HEK293 (cell line): ENCODE measurements at regions not wholly inside any gene's neighbourhood (a gene's known extent, or its start where the extent isn't known, plus 50 kb on each side); places are given as distances from the start of the nearest gene placed in this dataset.

Experiments
- CTCF ChIA-PET: fragments of 350-600 bp; formaldehyde crosslinking; extraction: SDS; loops from one replicate; lab custom pipeline; 2021; ENCODE audit warnings: antibody characterized with exemption; lab: Yijun Ruan, JAX
- POLR2A ChIA-PET: fragments of 300-600 bp; formaldehyde crosslinking; extraction: SDS; loops from one replicate; lab custom pipeline; 2020; ENCODE audit warnings: antibody characterized with exemption, inconsistent platforms; lab: Yijun Ruan, JAX
- H3K27ac ChIP-seq: fragments of 200-500 bp; sonication (Bioruptor generic); 2 replicates; pipeline ENCODE4 v1.5.1; 2014; ENCODE audit warnings: low read depth, low read length, control low read depth, inconsistent platforms; ENCODE audit errors: extremely low read depth
- H3K36me3 ChIP-seq, 2 experiments: fragments of 200-500 bp in 1 of 2; sonication (Bioruptor generic) in 1 of 2; 1 replicate in 1 of 2; 2 replicates in 1 of 2; pipeline ENCODE4 v1.5.1; 2014 to 2017; ENCODE audit warnings: inconsistent platforms in 2 of 2, low read length in 2 of 2; ENCODE audit not compliant: control insufficient read depth in 2 of 2, insufficient read depth in 1 of 2
- H3K4me1 ChIP-seq: fragments of 200-500 bp; sonication (Bioruptor generic); 2 replicates; pipeline ENCODE4 v1.5.1; 2014; ENCODE audit warnings: mild to moderate bottlenecking, low read length, inconsistent platforms; ENCODE audit not compliant: control insufficient read depth, insufficient read depth
- H3K4me3 ChIP-seq: 2 replicates; pipeline ENCODE4 v1.5.1; 2011; ENCODE audit warnings: low read depth, mild to moderate bottlenecking, control low read depth, low read length, moderate library complexity
- H3K9me3 ChIP-seq: fragments of 200-500 bp; sonication (Bioruptor generic); 2 replicates; pipeline ENCODE4 v1.5.1; 2014; ENCODE audit warnings: low read depth, low read length, inconsistent platforms; ENCODE audit not compliant: control insufficient read depth, insufficient read depth
- GLIS2 ChIP-seq: fragments of 450-650 bp; formaldehyde crosslinking; IDR thresholded peaks from 2 replicates; pipeline ENCODE4 v1.5.1; 2016; ENCODE audit warnings: missing biosample characterization, missing genetic modification characterization
- IKZF3 ChIP-seq: fragments of 450-650 bp; IDR thresholded peaks from 2 replicates; pipeline ENCODE4 v1.5.0; 2018; ENCODE audit warnings: missing biosample characterization, mild to moderate bottlenecking, missing genetic modification characterization, moderate library complexity
- PBX3 ChIP-seq: sonication (generic); formaldehyde crosslinking; IDR thresholded peaks from 2 replicates; pipeline ENCODE4 v1.8.1; 2022; ENCODE audit warnings: mild to moderate bottlenecking, moderate library complexity, missing genetic modification reagents
- PRDM2 ChIP-seq: fragments of 450-650 bp; formaldehyde crosslinking; IDR thresholded peaks from 2 replicates; pipeline ENCODE4 v1.5.1; 2016; ENCODE audit warnings: missing biosample characterization, missing genetic modification characterization, borderline replicate concordance
- SCRT1 ChIP-seq: fragments of 450-650 bp; formaldehyde crosslinking; IDR thresholded peaks from 2 replicates; pipeline ENCODE4 v1.5.1; 2016; ENCODE audit warnings: missing biosample characterization, missing genetic modification characterization, borderline replicate concordance
- TRIM28 ChIP-seq: IDR thresholded peaks from 2 replicates; pipeline ENCODE4 v1.6.1; 2011; ENCODE audit warnings: low read length, control low read depth, borderline replicate concordance
- ZBTB10 ChIP-seq: fragments of 450-650 bp; formaldehyde crosslinking; IDR thresholded peaks from 2 replicates; pipeline ENCODE4 v1.5.1; 2016; ENCODE audit warnings: missing biosample characterization, missing genetic modification characterization
- ZEB2 ChIP-seq: fragments of 450-650 bp; formaldehyde crosslinking; IDR thresholded peaks from 2 replicates; pipeline ENCODE4 v1.5.1; 2016; ENCODE audit warnings: missing biosample characterization, missing genetic modification characterization
- ZNF114 ChIP-seq: fragments of 450-650 bp; formaldehyde crosslinking; IDR thresholded peaks from 2 replicates; pipeline ENCODE4 v1.5.0; 2017; ENCODE audit warnings: missing biosample characterization, missing genetic modification characterization
- ZNF202 ChIP-seq: fragments of 450-650 bp; formaldehyde crosslinking; IDR thresholded peaks from 2 replicates; pipeline ENCODE4 v1.5.1; 2016; ENCODE audit warnings: missing biosample characterization, missing genetic modification characterization, borderline replicate concordance
- ZNF223 ChIP-seq: fragments of 450-650 bp; formaldehyde crosslinking; IDR thresholded peaks from 2 replicates; pipeline ENCODE4 v1.5.1; 2016; ENCODE audit warnings: missing biosample characterization, missing genetic modification characterization
- ZNF266 ChIP-seq: fragments of 450-650 bp; formaldehyde crosslinking; IDR thresholded peaks from 2 replicates; pipeline ENCODE4 v1.5.1; 2016; ENCODE audit warnings: missing biosample characterization, missing genetic modification characterization, low read depth
- ZNF624 ChIP-seq: fragments of 450-650 bp; formaldehyde crosslinking; IDR thresholded peaks from 2 replicates; pipeline ENCODE4 v1.5.1; 2017; ENCODE audit warnings: missing biosample characterization, missing genetic modification characterization
- ZNF747 ChIP-seq: fragments of 450-650 bp; formaldehyde crosslinking; IDR thresholded peaks from 2 replicates; pipeline ENCODE4 v1.5.1; 2016; ENCODE audit warnings: missing biosample characterization, missing genetic modification characterization
- TF ChIP-seq, protein P1 (sequence below): fragments of 450-650 bp; formaldehyde crosslinking; IDR thresholded peaks from 2 replicates; pipeline ENCODE4 v1.5.1; 2017; ENCODE audit warnings: missing biosample characterization, missing genetic modification characterization
- TF ChIP-seq, protein P2 (sequence below): fragments of 450-650 bp; formaldehyde crosslinking; IDR thresholded peaks from 2 replicates; pipeline ENCODE4 v1.5.1; 2016; ENCODE audit warnings: missing biosample characterization, missing genetic modification characterization

DNA sequence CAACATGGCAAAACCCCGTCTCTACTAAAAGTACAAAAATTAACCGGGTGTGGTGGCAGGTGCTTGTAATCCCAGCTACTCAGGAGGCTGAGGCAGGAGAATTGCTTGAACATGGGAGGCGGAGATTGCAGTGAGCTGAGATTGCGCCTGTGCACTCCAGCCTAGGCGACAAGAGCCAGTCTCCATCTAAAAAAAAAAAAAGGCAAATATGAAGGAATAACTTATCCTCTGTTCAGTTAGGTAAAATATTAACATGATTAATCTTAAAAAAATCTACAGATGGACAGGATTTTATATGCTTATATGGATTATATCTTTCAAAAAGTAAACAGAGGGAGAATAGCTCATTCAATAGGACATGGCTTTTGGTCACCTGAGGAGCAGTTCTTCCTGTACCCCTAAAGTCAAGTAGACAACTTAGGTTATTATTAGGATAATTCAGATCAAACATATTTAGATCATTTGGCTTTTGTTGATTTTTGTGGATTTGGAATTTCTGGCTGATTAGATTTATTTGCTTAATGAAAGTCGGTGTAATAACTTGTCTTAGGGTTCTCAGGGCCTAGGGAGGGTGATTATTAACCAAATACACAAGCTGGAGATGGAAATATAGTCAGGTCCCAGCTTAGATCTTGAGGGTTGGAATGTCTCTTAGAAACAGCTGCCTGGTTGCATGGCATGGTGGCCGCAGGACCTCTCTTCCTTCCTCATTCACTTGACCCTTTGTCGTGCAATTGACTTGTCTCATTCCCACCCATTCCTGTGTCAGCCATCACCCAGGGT is 82.1 kb upstream of the ONECUT1 start (continued):
- TF ChIP-seq, protein P1, sequence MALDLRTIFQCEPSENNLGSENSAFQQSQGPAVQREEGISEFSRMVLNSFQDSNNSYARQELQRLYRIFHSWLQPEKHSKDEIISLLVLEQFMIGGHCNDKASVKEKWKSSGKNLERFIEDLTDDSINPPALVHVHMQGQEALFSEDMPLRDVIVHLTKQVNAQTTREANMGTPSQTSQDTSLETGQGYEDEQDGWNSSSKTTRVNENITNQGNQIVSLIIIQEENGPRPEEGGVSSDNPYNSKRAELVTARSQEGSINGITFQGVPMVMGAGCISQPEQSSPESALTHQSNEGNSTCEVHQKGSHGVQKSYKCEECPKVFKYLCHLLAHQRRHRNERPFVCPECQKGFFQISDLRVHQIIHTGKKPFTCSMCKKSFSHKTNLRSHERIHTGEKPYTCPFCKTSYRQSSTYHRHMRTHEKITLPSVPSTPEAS (tag by site-specific recombination) = no peak
- no peak for TF ChIP-seq IKZF3
- TF ChIP-seq ZEB2 (tag by site-specific recombination) = no peak
- TF ChIP-seq, protein P2, sequence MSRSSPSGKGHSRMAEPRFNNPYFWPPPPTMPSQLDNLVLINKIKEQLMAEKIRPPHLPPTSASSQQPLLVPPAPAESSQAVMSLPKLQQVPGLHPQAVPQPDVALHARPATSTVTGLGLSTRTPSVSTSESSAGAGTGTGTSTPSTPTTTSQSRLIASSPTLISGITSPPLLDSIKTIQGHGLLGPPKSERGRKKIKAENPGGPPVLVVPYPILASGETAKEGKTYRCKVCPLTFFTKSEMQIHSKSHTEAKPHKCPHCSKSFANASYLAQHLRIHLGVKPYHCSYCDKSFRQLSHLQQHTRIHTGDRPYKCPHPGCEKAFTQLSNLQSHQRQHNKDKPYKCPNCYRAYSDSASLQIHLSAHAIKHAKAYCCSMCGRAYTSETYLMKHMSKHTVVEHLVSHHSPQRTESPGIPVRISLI (tag by site-specific recombination) = no peak
- TF ChIP-seq, all 188 proteins: peak for 0

GRCh38 chr15:52870015-52870414 is 79.9 kb upstream of the ONECUT1 start:
- Histone ChIP-seq H3K9me3 (no peaks in the 10 kb centered on the region), H3K4me1 (no peaks in the 10 kb centered on the region), H3K27ac (no peak overlapping the region), H3K36me3 (no peaks in the 10 kb centered on the region), H3K4me3 (no peak overlapping the region)
- no peak for TF ChIP-seq TRIM28
- no peak for TF ChIP-seq ZNF202 (tag by site-specific recombination)
- CTCF ChIA-PET = no interaction called here
- POLR2A ChIA-PET = no interaction called here

DNA sequence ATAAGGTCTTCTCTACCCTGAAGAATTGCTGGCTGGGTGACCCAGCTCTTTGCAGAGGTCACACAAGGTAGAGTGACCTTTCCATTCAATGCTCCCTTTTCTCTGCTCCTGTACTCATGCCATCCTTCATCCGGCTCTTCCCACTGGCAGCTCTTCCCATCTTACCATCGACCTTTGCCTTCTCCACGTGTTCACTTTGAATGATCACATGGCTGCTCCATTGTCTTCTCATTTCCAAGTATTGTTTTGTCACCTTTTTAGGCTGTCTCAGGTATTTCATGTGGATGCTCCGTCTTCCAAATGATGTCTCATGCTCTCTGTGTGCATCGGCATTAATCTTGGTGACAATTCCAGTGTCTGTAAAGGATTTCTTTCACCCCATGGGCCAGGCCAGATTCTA is 76.6 kb upstream of the ONECUT1 start:
- no peaks in the 10 kb centered on the region for H3K4me1 ChIP-seq
- no peaks in the 10 kb centered on the region for H3K9me3 ChIP-seq
- TF ChIP-seq ZNF114 (tag by site-specific recombination) = no peak
- no peak for TF ChIP-seq PBX3 (CRISPR knock-in tag)
- TF ChIP-seq GLIS2 (tag by site-specific recombination) = no peak
- TF ChIP-seq ZNF266 = no peak
- no peak for TF ChIP-seq ZNF223
- no peak for TF ChIP-seq ZNF624 (tag by site-specific recombination)
- no peak for TF ChIP-seq SCRT1 (tag by site-specific recombination)
- no peak for TF ChIP-seq ZBTB10
- H3K36me3 ChIP-seq = no peaks in the 10 kb centered on the region
- CTCF ChIA-PET = no interaction called here
- POLR2A ChIA-PET = no interaction called here
- no peak overlapping the region for H3K27ac ChIP-seq
- no peak overlapping the region for H3K4me3 ChIP-seq

GRCh38 chr15:52862677-52863076 is 72.5 kb upstream of the ONECUT1 start:
- Histone ChIP-seq H3K4me3 (no peak overlapping the region), H3K36me3 (no peaks in the 10 kb centered on the region), H3K27ac (no peak overlapping the region)
- POLR2A ChIA-PET = no interaction called here
- CTCF ChIA-PET = no interaction called here
- TF ChIP-seq PRDM2 (tag by site-specific recombination) (no peak), ZNF747 (no peak)
- TF ChIP-seq, all 188 proteins: peak for 0
- H3K9me3 ChIP-seq = no peaks in the 10 kb centered on the region
- H3K4me1 ChIP-seq = no peaks in the 10 kb centered on the region
